ENCODE measurements at regions not wholly inside any gene's neighbourhood (a gene's known extent, or its start where the extent isn't known, plus 50 kb on each side); places are given as distances from the start of the nearest gene placed in this dataset.

DNA sequence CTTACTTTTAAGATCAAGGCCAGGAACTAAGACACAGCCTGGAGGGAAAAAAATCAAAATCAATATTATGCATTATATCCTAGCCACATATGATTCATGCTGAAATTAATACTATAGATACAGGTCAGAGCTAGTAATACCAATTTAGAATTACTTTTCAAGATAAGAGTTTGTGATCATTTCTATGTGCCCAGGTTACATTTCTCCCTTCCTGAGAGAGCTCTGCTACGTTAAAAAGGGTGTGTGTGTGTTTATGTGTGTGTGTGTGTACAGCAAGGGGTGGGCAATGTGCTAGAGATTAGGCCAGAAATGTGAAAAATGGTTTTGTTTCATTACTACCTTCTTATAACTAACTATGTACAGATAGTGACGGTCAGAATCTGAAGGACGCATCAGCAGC, 223.9 kb upstream of the FLRT2 start:
- TF ChIP-seq, protein P1, sequence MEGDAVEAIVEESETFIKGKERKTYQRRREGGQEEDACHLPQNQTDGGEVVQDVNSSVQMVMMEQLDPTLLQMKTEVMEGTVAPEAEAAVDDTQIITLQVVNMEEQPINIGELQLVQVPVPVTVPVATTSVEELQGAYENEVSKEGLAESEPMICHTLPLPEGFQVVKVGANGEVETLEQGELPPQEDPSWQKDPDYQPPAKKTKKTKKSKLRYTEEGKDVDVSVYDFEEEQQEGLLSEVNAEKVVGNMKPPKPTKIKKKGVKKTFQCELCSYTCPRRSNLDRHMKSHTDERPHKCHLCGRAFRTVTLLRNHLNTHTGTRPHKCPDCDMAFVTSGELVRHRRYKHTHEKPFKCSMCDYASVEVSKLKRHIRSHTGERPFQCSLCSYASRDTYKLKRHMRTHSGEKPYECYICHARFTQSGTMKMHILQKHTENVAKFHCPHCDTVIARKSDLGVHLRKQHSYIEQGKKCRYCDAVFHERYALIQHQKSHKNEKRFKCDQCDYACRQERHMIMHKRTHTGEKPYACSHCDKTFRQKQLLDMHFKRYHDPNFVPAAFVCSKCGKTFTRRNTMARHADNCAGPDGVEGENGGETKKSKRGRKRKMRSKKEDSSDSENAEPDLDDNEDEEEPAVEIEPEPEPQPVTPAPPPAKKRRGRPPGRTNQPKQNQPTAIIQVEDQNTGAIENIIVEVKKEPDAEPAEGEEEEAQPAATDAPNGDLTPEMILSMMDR (IDR thresholded peaks at IDR 0.05): no peak
- TF ChIP-seq POLR2A (IDR thresholded peaks at IDR 0.05): no peak
